Calu3 (cell line): ENCODE measurements at regions not wholly inside any gene's neighbourhood (a gene's known extent, or its start where the extent isn't known, plus 50 kb on each side); places are given as distances from the start of the nearest gene placed in this dataset.

Experiments
- BruUV-seq: library from RNA; stranded (reverse); fragments of 400-500 nt; replicated peaks from 2 replicates; lab custom pipeline; 2021; lab: Mats Ljungman, UMichigan
- CTCF ChIA-PET: fragments of 300-600 bp; sonication (Branson Sonifier 250); formaldehyde crosslinking; loops from one replicate; lab custom pipeline; 2022; ENCODE audit warnings: antibody characterized with exemption; lab: Charles Lee
- DNase-seq: peaks from one replicate; pipeline ENCODE4 v3.0.0; 2022
- H3K27ac Mint-ChIP-seq: one replicate; pipeline ENCODE4 v1.8.0; 2022; ENCODE audit warnings: mixed read lengths; ENCODE audit not compliant: unreplicated experiment
- H3K27me3 Mint-ChIP-seq: one replicate; pipeline ENCODE4 v1.8.0; 2022; ENCODE audit warnings: mixed read lengths; ENCODE audit not compliant: unreplicated experiment
- H3K36me3 Mint-ChIP-seq: one replicate; pipeline ENCODE4 v1.8.0; 2022; ENCODE audit warnings: mild to moderate bottlenecking, moderate library complexity, mixed read lengths; ENCODE audit not compliant: insufficient read depth, unreplicated experiment
- H3K4me1 Mint-ChIP-seq: one replicate; pipeline ENCODE4 v1.8.0; 2022; ENCODE audit warnings: mild to moderate bottlenecking, low read depth, mixed read lengths; ENCODE audit not compliant: unreplicated experiment
- H3K4me3 Mint-ChIP-seq: one replicate; pipeline ENCODE4 v1.8.0; 2022; ENCODE audit warnings: mild to moderate bottlenecking, low read depth, moderate library complexity, mixed read lengths; ENCODE audit not compliant: unreplicated experiment
- H3K9me3 Mint-ChIP-seq: one replicate; pipeline ENCODE4 v1.8.0; 2022; ENCODE audit warnings: low read depth, mixed read lengths; ENCODE audit not compliant: unreplicated experiment
- intact Hi-C: fragments of 100-400 bp; cut with micrococcal nuclease; formaldehyde crosslinking; loops from one replicate; pipeline ENCODE4 v1.10.0; 2022; ENCODE audit not compliant: unreplicated experiment
- TF ChIP-seq, protein P1 (sequence below): fragments of 200-600 bp; IDR thresholded peaks from one replicate; pipeline ENCODE4 v1.8.0; 2022; ENCODE audit warnings: antibody characterized with exemption; ENCODE audit not compliant: unreplicated experiment

DNA sequence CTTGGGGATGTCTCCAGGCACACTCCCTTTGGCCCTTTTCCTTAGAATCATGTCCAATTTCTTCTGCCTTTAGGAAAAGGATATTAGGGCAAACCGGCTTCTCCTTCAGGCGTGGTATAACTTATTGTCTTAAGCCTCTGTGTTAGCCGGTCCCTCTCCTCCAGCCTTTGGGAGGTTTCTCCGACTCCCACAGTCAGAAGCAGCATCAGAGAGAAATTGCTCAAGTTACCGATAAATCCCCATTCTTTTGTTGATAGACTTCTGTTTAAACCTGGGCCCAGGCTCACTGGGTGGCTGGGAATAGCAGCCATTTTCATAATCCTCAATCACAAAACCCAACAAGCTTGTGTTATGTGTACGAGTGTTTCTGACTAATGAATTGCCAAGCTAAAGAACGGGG is 85.4 kb upstream of the KAZN start:
- Mint-ChIP-seq H3K27me3 (peaks cover 13% of the 10 kb centered on the region), H3K4me3 (no peak overlapping the region), H3K36me3 (no peaks in the 10 kb centered on the region), H3K4me1 (no peaks in the 10 kb centered on the region), H3K9me3 (peaks cover 3% of the 10 kb centered on the region), H3K27ac (no peak overlapping the region)
- intact Hi-C loops: no loop called here
- CTCF ChIA-PET: no interaction called here
- no peak for DNase-seq
- BruUV-seq: no TSS peak
- TF ChIP-seq, protein P1, sequence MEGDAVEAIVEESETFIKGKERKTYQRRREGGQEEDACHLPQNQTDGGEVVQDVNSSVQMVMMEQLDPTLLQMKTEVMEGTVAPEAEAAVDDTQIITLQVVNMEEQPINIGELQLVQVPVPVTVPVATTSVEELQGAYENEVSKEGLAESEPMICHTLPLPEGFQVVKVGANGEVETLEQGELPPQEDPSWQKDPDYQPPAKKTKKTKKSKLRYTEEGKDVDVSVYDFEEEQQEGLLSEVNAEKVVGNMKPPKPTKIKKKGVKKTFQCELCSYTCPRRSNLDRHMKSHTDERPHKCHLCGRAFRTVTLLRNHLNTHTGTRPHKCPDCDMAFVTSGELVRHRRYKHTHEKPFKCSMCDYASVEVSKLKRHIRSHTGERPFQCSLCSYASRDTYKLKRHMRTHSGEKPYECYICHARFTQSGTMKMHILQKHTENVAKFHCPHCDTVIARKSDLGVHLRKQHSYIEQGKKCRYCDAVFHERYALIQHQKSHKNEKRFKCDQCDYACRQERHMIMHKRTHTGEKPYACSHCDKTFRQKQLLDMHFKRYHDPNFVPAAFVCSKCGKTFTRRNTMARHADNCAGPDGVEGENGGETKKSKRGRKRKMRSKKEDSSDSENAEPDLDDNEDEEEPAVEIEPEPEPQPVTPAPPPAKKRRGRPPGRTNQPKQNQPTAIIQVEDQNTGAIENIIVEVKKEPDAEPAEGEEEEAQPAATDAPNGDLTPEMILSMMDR: no peak

- Mint-ChIP-seq H3K4me3 (no peak overlapping the region), H3K9me3 (no peaks in the 10 kb centered on the region), H3K27ac (no peak overlapping the region), H3K4me1 (no peaks in the 10 kb centered on the region), H3K36me3 (no peaks in the 10 kb centered on the region), H3K27me3 (peaks cover 21% of the 10 kb centered on the region)
- intact Hi-C loops: no loop called here
- DNase-seq: no peak
- TF ChIP-seq, protein P1: no peak
- CTCF ChIA-PET: no interaction called here
- BruUV-seq: no TSS peak
These were observed 83.7 kb upstream of the KAZN start for GRCh38 chr1:14514739-14515138.

GRCh38 chr1:14516974-14517840 is 81.3 kb upstream of the KAZN start:
- CTCF ChIA-PET: no interaction called here
- Mint-ChIP-seq H3K4me3 (no peak overlapping the region), H3K9me3 (peaks cover 2% of the 10 kb centered on the region), H3K4me1 (no peaks in the 10 kb centered on the region), H3K27me3 (peaks cover 32% of the 10 kb centered on the region), H3K36me3 (no peaks in the 10 kb centered on the region), H3K27ac (no peak overlapping the region)
- BruUV-seq: no TSS peak
- no peak for DNase-seq
- TF ChIP-seq, protein P1: no peak
- intact Hi-C loops: no loop called here

DNA sequence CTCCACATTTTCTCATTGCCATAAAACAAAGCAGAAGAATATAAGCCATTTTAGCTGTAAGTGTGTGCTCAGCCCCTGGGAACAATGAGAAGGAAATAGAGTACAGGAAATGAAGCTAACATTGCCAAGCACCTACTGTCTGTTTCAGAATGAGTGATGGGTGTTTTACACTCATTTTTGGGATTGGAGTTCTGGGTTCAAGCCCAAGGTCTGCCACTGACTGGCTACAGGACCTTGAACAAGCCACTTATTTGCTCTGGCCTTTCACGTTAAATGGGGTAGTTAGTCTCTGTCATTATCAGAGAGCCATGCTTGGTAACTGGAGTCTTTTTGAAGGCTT is 80.7 kb upstream of the KAZN start:
- H3K27ac Mint-ChIP-seq: no peak overlapping the region
- H3K36me3 Mint-ChIP-seq: no peaks in the 10 kb centered on the region
- CTCF ChIA-PET: no interaction called here
- intact Hi-C loops: no loop called here
- no TSS peak for BruUV-seq
- DNase-seq: no peak
- TF ChIP-seq, protein P1: no peak
- H3K9me3 Mint-ChIP-seq: peaks cover 2% of the 10 kb centered on the region
- no peak overlapping the region for H3K4me3 Mint-ChIP-seq
- no peaks in the 10 kb centered on the region for H3K4me1 Mint-ChIP-seq
- peaks cover 32% of the 10 kb centered on the region for H3K27me3 Mint-ChIP-seq
